BJ (cell line): ENCODE measurements at regions not wholly inside any gene's neighbourhood (a gene's known extent, or its start where the extent isn't known, plus 50 kb on each side); places are given as distances from the start of the nearest gene placed in this dataset.

Experiments
- CTCF ChIA-PET: fragments of 350-600 bp; formaldehyde crosslinking; extraction: SDS; loops from one replicate; lab custom pipeline; 2021; ENCODE audit warnings: antibody characterized with exemption, inconsistent platforms; lab: Yijun Ruan, JAX
- POLR2A ChIA-PET: fragments of 300-600 bp; sonication (Branson Sonifier 250); formaldehyde crosslinking; extraction: SDS; loops from one replicate; lab custom pipeline; 2021; ENCODE audit warnings: antibody characterized with exemption; lab: Charles Lee
- DNase-seq: peaks from one replicate; pipeline ENCODE4 v3.0.0-alpha.2; 2011; ENCODE audit warnings: low read depth
- H3K27me3 ChIP-seq: 2 replicates; pipeline ENCODE4 v1.6.0; 2011; ENCODE audit warnings: low read length; ENCODE audit not compliant: control insufficient read depth, insufficient read depth
- H3K36me3 ChIP-seq: 2 replicates; pipeline ENCODE4 v1.5.1; 2011; ENCODE audit warnings: low read length; ENCODE audit not compliant: control insufficient read depth, insufficient read depth
- H3K4me3 ChIP-seq: 2 replicates; pipeline ENCODE4 v1.5.1; 2011; ENCODE audit warnings: low read depth, mild to moderate bottlenecking, control low read depth, low read length
- TF ChIP-seq, protein P1 (sequence below): IDR thresholded peaks from 2 replicates; pipeline ENCODE4 v1.5.1; 2011; ENCODE audit warnings: low read depth, mild to moderate bottlenecking, control low read depth, inconsistent platforms, low read length, moderate library complexity; ENCODE audit not compliant: insufficient read depth

DNA sequence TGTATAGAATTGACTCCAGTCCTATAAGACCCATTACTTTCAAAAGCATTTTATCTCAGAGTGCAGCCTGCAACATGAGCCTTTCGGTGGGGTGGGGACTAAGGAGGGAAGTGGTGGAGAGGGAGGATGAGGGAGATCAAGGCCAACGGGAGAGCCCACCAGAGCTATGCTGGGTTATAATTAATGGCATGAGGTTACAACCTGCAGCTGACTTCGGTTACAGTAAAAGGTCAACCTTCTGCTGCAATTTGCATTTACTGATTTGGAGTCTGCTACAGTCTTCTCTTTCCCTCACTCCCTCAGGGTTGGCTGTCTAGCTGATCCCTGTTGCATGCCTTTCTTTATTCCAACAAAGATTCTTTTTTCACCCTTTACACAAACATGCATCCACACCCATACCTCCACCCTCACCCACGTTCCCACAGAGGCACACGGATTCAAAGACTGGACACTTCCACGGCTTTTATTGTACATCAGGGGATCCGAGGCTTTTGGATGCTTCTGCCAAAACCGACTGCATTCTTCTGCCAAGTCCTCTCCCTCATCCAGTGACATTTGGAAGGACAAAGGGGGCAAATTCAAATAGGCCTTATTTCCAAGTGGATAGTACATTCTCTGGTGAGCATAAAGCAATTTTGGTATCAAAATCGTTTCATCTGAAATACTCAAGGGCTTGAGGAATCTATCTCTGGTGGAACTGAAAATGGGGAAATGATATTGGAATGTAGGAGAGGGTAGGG lies 381.2 kb downstream of the NFIB start:
- POLR2A ChIA-PET = no interaction called here
- CTCF ChIA-PET = no interaction called here
- no peak overlapping the region for H3K4me3 ChIP-seq
- no peaks in the 10 kb centered on the region for H3K36me3 ChIP-seq
- DNase-seq = no peak
- peaks cover 3% of the 10 kb centered on the region; the same call in 1 of the 2 replicates for H3K27me3 ChIP-seq
- TF ChIP-seq, protein P1, sequence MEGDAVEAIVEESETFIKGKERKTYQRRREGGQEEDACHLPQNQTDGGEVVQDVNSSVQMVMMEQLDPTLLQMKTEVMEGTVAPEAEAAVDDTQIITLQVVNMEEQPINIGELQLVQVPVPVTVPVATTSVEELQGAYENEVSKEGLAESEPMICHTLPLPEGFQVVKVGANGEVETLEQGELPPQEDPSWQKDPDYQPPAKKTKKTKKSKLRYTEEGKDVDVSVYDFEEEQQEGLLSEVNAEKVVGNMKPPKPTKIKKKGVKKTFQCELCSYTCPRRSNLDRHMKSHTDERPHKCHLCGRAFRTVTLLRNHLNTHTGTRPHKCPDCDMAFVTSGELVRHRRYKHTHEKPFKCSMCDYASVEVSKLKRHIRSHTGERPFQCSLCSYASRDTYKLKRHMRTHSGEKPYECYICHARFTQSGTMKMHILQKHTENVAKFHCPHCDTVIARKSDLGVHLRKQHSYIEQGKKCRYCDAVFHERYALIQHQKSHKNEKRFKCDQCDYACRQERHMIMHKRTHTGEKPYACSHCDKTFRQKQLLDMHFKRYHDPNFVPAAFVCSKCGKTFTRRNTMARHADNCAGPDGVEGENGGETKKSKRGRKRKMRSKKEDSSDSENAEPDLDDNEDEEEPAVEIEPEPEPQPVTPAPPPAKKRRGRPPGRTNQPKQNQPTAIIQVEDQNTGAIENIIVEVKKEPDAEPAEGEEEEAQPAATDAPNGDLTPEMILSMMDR = no peak

DNA sequence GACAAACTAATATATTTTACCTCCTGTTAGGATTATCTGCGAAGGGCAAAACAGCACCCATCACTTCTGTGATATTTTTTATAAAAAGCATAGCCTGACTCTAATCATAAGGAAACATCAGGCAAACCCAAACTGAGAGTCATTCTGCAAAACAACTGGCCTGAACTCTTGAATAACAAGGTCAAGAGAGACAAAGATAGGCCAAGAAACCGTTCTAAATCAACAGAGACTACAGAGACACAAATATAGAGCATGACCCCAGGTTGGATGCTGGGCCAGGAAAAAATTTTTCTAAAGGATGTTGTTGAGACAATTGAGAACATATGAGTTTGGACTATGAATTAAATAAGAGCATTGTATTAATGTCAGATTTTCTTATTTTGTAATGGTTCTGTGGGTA lies 384.9 kb downstream of the NFIB start:
- H3K4me3 ChIP-seq = no peak overlapping the region
- TF ChIP-seq, protein P1 = no peak
- ChIA-PET POLR2A (no interaction called here), CTCF (no interaction called here)
- H3K27me3 ChIP-seq = peaks cover 3% of the 10 kb centered on the region; the same call in 1 of the 2 replicates
- no peaks in the 10 kb centered on the region for H3K36me3 ChIP-seq
- no peak for DNase-seq

DNA sequence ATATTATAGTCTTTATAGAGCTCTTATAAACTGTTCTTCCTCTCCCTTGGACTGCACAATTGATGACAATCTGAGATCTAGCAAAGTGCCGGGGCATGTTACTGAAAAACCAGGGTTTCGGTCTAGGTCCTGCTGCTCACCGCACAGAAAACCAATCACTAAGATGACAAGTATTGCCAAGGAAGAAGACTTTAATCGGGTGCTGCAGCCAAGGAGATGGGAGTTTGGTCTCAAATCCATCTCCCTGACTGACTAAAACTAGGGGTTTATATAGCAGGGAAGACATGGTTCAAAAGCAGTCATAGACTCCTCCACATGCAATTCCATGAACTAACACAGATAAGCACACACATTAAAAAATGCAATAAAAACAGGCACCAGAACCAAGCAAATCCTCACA lies 390.6 kb downstream of the NFIB start:
- Histone ChIP-seq H3K4me3 (no peak overlapping the region), H3K36me3 (no peaks in the 10 kb centered on the region), H3K27me3 (no peaks in the 10 kb centered on the region)
- ChIA-PET POLR2A (no interaction called here), CTCF (no interaction called here)
- TF ChIP-seq, protein P1 = no peak
- DNase-seq = no peak

GRCh38 chr9:13920557-13920956 lies 393.4 kb downstream of the NFIB start:
- DNase-seq = no peak
- ChIA-PET POLR2A (no interaction called here), CTCF (no interaction called here)
- Histone ChIP-seq H3K27me3 (no peaks in the 10 kb centered on the region), H3K4me3 (no peak overlapping the region), H3K36me3 (no peaks in the 10 kb centered on the region)
- TF ChIP-seq, protein P1 = no peak

DNA sequence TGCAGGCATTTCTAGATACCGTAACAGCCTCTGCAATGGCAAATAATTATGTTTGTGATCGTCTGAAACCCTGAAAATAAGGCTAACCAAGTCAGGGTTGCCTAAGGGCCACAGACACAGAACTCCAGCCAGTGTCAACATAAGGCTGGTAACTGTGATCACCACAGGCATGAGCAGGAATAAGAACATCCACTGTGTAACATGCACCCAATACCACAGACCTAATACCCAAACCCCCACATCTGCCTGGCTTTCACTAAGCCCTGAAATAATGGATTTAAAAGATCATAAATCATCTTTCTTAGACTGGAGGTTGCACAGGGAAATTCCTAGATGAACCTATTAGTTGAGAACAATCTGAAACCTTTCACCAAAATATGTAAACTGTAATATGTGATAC lies 394.5 kb downstream of the NFIB start:
- no peaks in the 10 kb centered on the region for H3K27me3 ChIP-seq
- no peaks in the 10 kb centered on the region for H3K36me3 ChIP-seq
- CTCF ChIA-PET = no interaction called here
- no peak for DNase-seq
- TF ChIP-seq, protein P1 = no peak
- H3K4me3 ChIP-seq = no peak overlapping the region
- POLR2A ChIA-PET = no interaction called here
